Caco-2 (cell line): ENCODE measurements at regions not wholly inside any gene's neighbourhood (a gene's known extent, or its start where the extent isn't known, plus 50 kb on each side); places are given as distances from the start of the nearest gene placed in this dataset.
"Not testable (repeated sequence)": the region's sequence is repeated elsewhere in the genome, so short reads cannot be mapped to it uniquely, and the experiment has no call there.

Experiments
- BruUV-seq: library from RNA; stranded (reverse); fragments of 400-500 nt; replicated peaks from 2 replicates; lab custom pipeline; 2021; lab: Mats Ljungman, UMichigan
- CTCF ChIA-PET: fragments of 300-600 bp; sonication (Branson Sonifier 250); formaldehyde crosslinking; loops from one replicate; lab custom pipeline; 2022; ENCODE audit warnings: antibody characterized with exemption; lab: Charles Lee
- POLR2A ChIA-PET: fragments of 300-600 bp; sonication (Branson Sonifier 250); formaldehyde crosslinking; loops from one replicate; lab custom pipeline; 2022; ENCODE audit warnings: antibody characterized with exemption; lab: Charles Lee
- DNase-seq, 2 experiments: peaks; one replicate each; pipeline versions ENCODE4 v3.0.0 to v3.0.0-alpha.2; 2020 to 2022
- H3K27me3 ChIP-seq: replicated peaks from 2 replicates; pipeline ENCODE4 v1.6.0; 2011; ENCODE audit warnings: low read length; ENCODE audit not compliant: control insufficient read depth, insufficient read depth
- H3K36me3 ChIP-seq: 2 replicates; pipeline ENCODE4 v1.5.1; 2011; ENCODE audit warnings: low read length; ENCODE audit not compliant: control insufficient read depth, insufficient read depth
- H3K4me1 ChIP-seq: fragments of 250-450 bp; sonication (Bioruptor Pico); 2 replicates; pipeline ENCODE4 v1.5.1; 2020; ENCODE audit warnings: mild to moderate bottlenecking
- H3K4me3 ChIP-seq: 2 replicates; pipeline ENCODE4 v1.5.1; 2011; ENCODE audit warnings: low read depth, mild to moderate bottlenecking, control low read depth, low read length
- H3K9me3 ChIP-seq: fragments of 250-450 bp; sonication (Bioruptor Pico); 2 replicates; pipeline ENCODE4 v1.5.1; 2020; ENCODE audit warnings: mild to moderate bottlenecking, moderate library complexity
- H3K27ac Mint-ChIP-seq: one replicate; pipeline ENCODE4 v1.8.0; 2022; ENCODE audit warnings: mixed read lengths; ENCODE audit not compliant: unreplicated experiment
- H3K27me3 Mint-ChIP-seq: one replicate; pipeline ENCODE4 v1.8.0; 2022; ENCODE audit warnings: mixed read lengths; ENCODE audit not compliant: insufficient read depth, unreplicated experiment
- H3K36me3 Mint-ChIP-seq: one replicate; pipeline ENCODE4 v1.8.0; 2022; ENCODE audit warnings: mild to moderate bottlenecking, mixed read lengths; ENCODE audit not compliant: insufficient read depth, unreplicated experiment
- H3K4me1 Mint-ChIP-seq: one replicate; pipeline ENCODE4 v1.8.0; 2022; ENCODE audit warnings: low read depth, mixed read lengths; ENCODE audit not compliant: unreplicated experiment
- H3K4me3 Mint-ChIP-seq: one replicate; pipeline ENCODE4 v1.8.0; 2022; ENCODE audit warnings: mild to moderate bottlenecking, moderate library complexity, mixed read lengths; ENCODE audit not compliant: unreplicated experiment
- H3K9me3 Mint-ChIP-seq: one replicate; pipeline ENCODE4 v1.8.0; 2022; ENCODE audit warnings: mixed read lengths; ENCODE audit not compliant: unreplicated experiment
- intact Hi-C: fragments of 100-400 bp; cut with micrococcal nuclease; formaldehyde crosslinking; loops from one replicate; pipeline ENCODE4 v1.10.0; 2022; ENCODE audit not compliant: unreplicated experiment
- TF ChIP-seq, protein P1 (sequence below), 2 experiments: fragments of 200-600 bp in 1 of 2; IDR thresholded peaks; 1 replicate in 1 of 2; 2 replicates in 1 of 2; pipeline versions ENCODE4 v1.5.1 to v1.8.0; 2011 to 2022; ENCODE audit warnings: antibody characterized with exemption in 1 of 2, control low read depth in 1 of 2, inconsistent platforms in 1 of 2, low read depth in 1 of 2, low read length in 1 of 2, mild to moderate bottlenecking in 1 of 2, moderate library complexity in 1 of 2; ENCODE audit not compliant: insufficient read depth in 1 of 2, severe bottlenecking in 1 of 2, unreplicated experiment in 1 of 2

GRCh38 chr5:167855818-167856217 is 435.6 kb upstream of the WWC1 start:
- Mint-ChIP-seq H3K4me1 (no peaks in the 10 kb centered on the region), H3K27me3 (peaks cover 11% of the 10 kb centered on the region), H3K27ac (no peak overlapping the region), H3K4me3 (no peak overlapping the region), H3K9me3 (peaks cover 11% of the 10 kb centered on the region), H3K36me3 (no peaks in the 10 kb centered on the region)
- CTCF ChIA-PET, result no interaction called here
- Histone ChIP-seq H3K27me3 (no peaks in the 10 kb centered on the region), H3K9me3 (peaks cover 7% of the 10 kb centered on the region), H3K4me1 (no peaks in the 10 kb centered on the region), H3K4me3 (no peak overlapping the region), H3K36me3 (no peaks in the 10 kb centered on the region)
- intact Hi-C loops, result no loop called here
- DNase-seq, result no peak
- BruUV-seq, result no TSS peak
- POLR2A ChIA-PET, result no interaction called here
- TF ChIP-seq, protein P1, sequence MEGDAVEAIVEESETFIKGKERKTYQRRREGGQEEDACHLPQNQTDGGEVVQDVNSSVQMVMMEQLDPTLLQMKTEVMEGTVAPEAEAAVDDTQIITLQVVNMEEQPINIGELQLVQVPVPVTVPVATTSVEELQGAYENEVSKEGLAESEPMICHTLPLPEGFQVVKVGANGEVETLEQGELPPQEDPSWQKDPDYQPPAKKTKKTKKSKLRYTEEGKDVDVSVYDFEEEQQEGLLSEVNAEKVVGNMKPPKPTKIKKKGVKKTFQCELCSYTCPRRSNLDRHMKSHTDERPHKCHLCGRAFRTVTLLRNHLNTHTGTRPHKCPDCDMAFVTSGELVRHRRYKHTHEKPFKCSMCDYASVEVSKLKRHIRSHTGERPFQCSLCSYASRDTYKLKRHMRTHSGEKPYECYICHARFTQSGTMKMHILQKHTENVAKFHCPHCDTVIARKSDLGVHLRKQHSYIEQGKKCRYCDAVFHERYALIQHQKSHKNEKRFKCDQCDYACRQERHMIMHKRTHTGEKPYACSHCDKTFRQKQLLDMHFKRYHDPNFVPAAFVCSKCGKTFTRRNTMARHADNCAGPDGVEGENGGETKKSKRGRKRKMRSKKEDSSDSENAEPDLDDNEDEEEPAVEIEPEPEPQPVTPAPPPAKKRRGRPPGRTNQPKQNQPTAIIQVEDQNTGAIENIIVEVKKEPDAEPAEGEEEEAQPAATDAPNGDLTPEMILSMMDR (IDR thresholded peaks at IDR 0.05; ENCODE audit: insufficient read depth in 1 of 2, low read depth in 1 of 2, low read length in 1 of 2, severe bottlenecking in 1 of 2, unreplicated experiment in 1 of 2), result no peak

- no TSS peak for BruUV-seq
- no peaks in the 10 kb centered on the region for H3K36me3 Mint-ChIP-seq
- no peak for DNase-seq
- Histone ChIP-seq H3K4me1 (no peaks in the 10 kb centered on the region), H3K36me3 (no peaks in the 10 kb centered on the region), H3K4me3 (no peak overlapping the region), H3K27me3 (no peaks in the 10 kb centered on the region), H3K9me3 (peaks cover 5% of the 10 kb centered on the region)
- H3K27ac Mint-ChIP-seq, result no peak overlapping the region
- H3K4me3 Mint-ChIP-seq, result no peak overlapping the region
- POLR2A ChIA-PET, result no interaction called here
- TF ChIP-seq, protein P1 (IDR thresholded peaks at IDR 0.05; ENCODE audit: insufficient read depth in 1 of 2, low read depth in 1 of 2, low read length in 1 of 2, severe bottlenecking in 1 of 2, unreplicated experiment in 1 of 2), result no peak
- peaks cover 18% of the 10 kb centered on the region for H3K9me3 Mint-ChIP-seq
- H3K27me3 Mint-ChIP-seq, result peaks cover 11% of the 10 kb centered on the region
- H3K4me1 Mint-ChIP-seq, result no peaks in the 10 kb centered on the region
- intact Hi-C loops, result no loop called here
- CTCF ChIA-PET, result no interaction called here
Measured at GRCh38 chr5:167857321-167857720, 434.1 kb upstream of the WWC1 start.

DNA sequence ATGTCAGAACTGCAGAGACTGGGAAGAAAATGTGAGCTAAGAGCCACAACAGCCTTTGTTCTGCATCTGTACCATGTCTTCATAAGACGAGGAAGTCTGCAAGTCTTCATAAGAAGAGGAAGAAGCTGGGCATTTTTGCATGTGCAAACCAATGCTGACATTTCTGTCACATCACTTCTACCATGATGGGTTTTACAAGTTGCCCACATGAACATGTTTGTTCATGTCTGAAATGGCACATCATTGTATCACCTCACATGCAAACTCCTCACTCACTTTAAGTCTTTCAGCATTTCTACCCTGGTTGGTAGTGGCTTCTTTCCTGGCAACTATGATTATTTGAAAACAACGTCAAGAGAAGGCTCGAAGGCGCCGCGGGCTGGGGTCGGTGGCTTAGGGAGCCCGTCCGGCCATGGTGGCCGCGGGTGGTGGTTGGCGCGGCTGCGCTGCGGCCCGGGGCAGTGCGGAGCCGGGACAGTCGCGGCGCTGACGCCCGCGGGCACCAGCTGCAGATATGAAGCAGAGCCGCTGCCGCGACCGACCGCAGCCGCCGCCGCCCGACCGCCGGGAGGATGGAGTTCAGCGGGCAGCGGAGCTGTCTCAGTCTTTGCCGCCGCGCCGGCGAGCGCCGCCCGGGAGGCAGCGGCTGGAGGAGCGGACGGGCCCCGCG is 433.1 kb upstream of the WWC1 start:
- H3K9me3 Mint-ChIP-seq, result peaks cover 18% of the 10 kb centered on the region
- H3K27me3 ChIP-seq, DNase-seq, POLR2A ChIA-PET, H3K36me3 ChIP-seq, CTCF ChIA-PET, H3K4me3 ChIP-seq, intact Hi-C loops, H3K4me1 ChIP-seq, H3K4me1 Mint-ChIP-seq, BruUV-seq, H3K27me3 Mint-ChIP-seq, H3K27ac Mint-ChIP-seq, H3K9me3 ChIP-seq, H3K4me3 Mint-ChIP-seq, H3K36me3 Mint-ChIP-seq: not testable (repeated sequence)
